Upper lobe of right lung (tissue), 1 donor: ENCODE measurements at regions not wholly inside any gene's neighbourhood (a gene's known extent, or its start where the extent isn't known, plus 50 kb on each side); places are given as distances from the start of the nearest gene placed in this dataset.

Experiments used
- ATAC-seq: fragments of 200-7000 bp; cut with Tn5 transposase; one replicate; pipeline ENCODE4 v1.9.1; 2020; ENCODE audit warnings: mild to moderate bottlenecking, moderate library complexity
- DNase-seq: peaks from one replicate; pipeline ENCODE4 v3.0.0-alpha.2; 2020
- H3K27ac ChIP-seq: fragments of 200-600 bp; one replicate; pipeline ENCODE4 v1.8.0; 2022
- H3K27me3 ChIP-seq: fragments of 200-600 bp; one replicate; pipeline ENCODE4 v1.8.0; 2022; ENCODE audit warnings: mild to moderate bottlenecking
- H3K36me3 ChIP-seq: fragments of 200-600 bp; one replicate; pipeline ENCODE4 v1.8.0; 2022
- H3K4me1 ChIP-seq: fragments of 200-600 bp; one replicate; pipeline ENCODE4 v1.8.0; 2022
- H3K4me3 ChIP-seq: fragments of 200-600 bp; one replicate; pipeline ENCODE4 v1.8.0; 2022; ENCODE audit warnings: mild to moderate bottlenecking
- H3K9me3 ChIP-seq: fragments of 200-600 bp; one replicate; pipeline ENCODE4 v1.8.0; 2022
- CTCF ChIP-seq: fragments of 200-600 bp; IDR thresholded peaks from one replicate; pipeline ENCODE4 v1.8.0; 2022; ENCODE audit warnings: antibody characterized with exemption
- intact Hi-C: fragments of 100-400 bp; cut with DNase I; formaldehyde crosslinking; loops from one replicate; pipeline ENCODE4 v1.11.0; 2022
- donor health status: DM: no; HTN: yes; CAD: no; lungs with severe emphysema.

GRCh38 chr20:39164642-39165041, 202.5 kb downstream of the DHX35 start:
- ATAC-seq: no peak
- Histone ChIP-seq H3K4me1 (no peaks in the 10 kb centered on the region), H3K4me3 (no peak overlapping the region), H3K36me3 (no peaks in the 10 kb centered on the region), H3K27me3 (no peaks in the 10 kb centered on the region), H3K9me3 (no peaks in the 10 kb centered on the region), H3K27ac (no peak overlapping the region)
- TF ChIP-seq CTCF: no peak
- no peak for DNase-seq
- intact Hi-C loops: no loop called here

- DNase-seq: no peak
- no peak overlapping the region for H3K27ac ChIP-seq
- no peak for TF ChIP-seq CTCF
Measured at GRCh38 chr20:39163993-39164392, 201.8 kb downstream of the DHX35 start.

GRCh38 chr20:39161900-39162299, 199.8 kb downstream of the DHX35 start:
- no peak for DNase-seq
- no peak for ATAC-seq
- H3K27me3 ChIP-seq: peaks cover 4% of the 10 kb centered on the region
- H3K9me3 ChIP-seq: no peaks in the 10 kb centered on the region
- no peak overlapping the region for H3K4me3 ChIP-seq
- no peaks in the 10 kb centered on the region for H3K4me1 ChIP-seq
- intact Hi-C loops: no loop called here
- TF ChIP-seq CTCF: no peak
- no peak overlapping the region for H3K27ac ChIP-seq
- H3K36me3 ChIP-seq: no peaks in the 10 kb centered on the region

More at GRCh38 chr20:39163993-39164392, 201.8 kb downstream of the DHX35 start:
- H3K27me3 ChIP-seq: no peaks in the 10 kb centered on the region
- intact Hi-C loops: no loop called here
- no peak overlapping the region for H3K4me3 ChIP-seq
- H3K4me1 ChIP-seq: no peaks in the 10 kb centered on the region
- no peaks in the 10 kb centered on the region for H3K9me3 ChIP-seq
- H3K36me3 ChIP-seq: no peaks in the 10 kb centered on the region
- no peak for ATAC-seq

- intact Hi-C loops: no loop called here
- H3K4me3 ChIP-seq: no peak overlapping the region
- H3K4me1 ChIP-seq: no peaks in the 10 kb centered on the region
- no peak for TF ChIP-seq CTCF
- DNase-seq (no peak), ATAC-seq (no peak)
- H3K36me3 ChIP-seq: no peaks in the 10 kb centered on the region
- peaks cover 8% of the 10 kb centered on the region for H3K27me3 ChIP-seq
- H3K27ac ChIP-seq: no peak overlapping the region
- H3K9me3 ChIP-seq: no peaks in the 10 kb centered on the region
Measured at GRCh38 chr20:39155971-39156370, 193.8 kb downstream of the DHX35 start.

GRCh38 chr20:39152742-39153141, 190.6 kb downstream of the DHX35 start:
- no peak for ATAC-seq
- Histone ChIP-seq H3K27me3 (peaks cover 8% of the 10 kb centered on the region), H3K9me3 (no peaks in the 10 kb centered on the region), H3K36me3 (no peaks in the 10 kb centered on the region), H3K4me3 (no peak overlapping the region), H3K4me1 (no peaks in the 10 kb centered on the region), H3K27ac (no peak overlapping the region)
- intact Hi-C loops: no loop called here
- TF ChIP-seq CTCF: no peak
- DNase-seq: no peak

- no peak for TF ChIP-seq CTCF
- H3K36me3 ChIP-seq: no peaks in the 10 kb centered on the region
- H3K4me3 ChIP-seq: no peak overlapping the region
- DNase-seq (no peak), ATAC-seq (no peak)
- no peaks in the 10 kb centered on the region for H3K9me3 ChIP-seq
- intact Hi-C loops: no loop called here
- H3K27me3 ChIP-seq: peaks cover 5% of the 10 kb centered on the region
- no peaks in the 10 kb centered on the region for H3K4me1 ChIP-seq
- no peak overlapping the region for H3K27ac ChIP-seq
Measured at GRCh38 chr20:39152126-39152525, 190.0 kb downstream of the DHX35 start.
